ENCODE measurements at regions not wholly inside any gene's neighbourhood (a gene's known extent, or its start where the extent isn't known, plus 50 kb on each side); places are given as distances from the start of the nearest gene placed in this dataset.
A peak's percentile ranks its signal among the peaks of the same experiment; 100 is the strongest.

DNA sequence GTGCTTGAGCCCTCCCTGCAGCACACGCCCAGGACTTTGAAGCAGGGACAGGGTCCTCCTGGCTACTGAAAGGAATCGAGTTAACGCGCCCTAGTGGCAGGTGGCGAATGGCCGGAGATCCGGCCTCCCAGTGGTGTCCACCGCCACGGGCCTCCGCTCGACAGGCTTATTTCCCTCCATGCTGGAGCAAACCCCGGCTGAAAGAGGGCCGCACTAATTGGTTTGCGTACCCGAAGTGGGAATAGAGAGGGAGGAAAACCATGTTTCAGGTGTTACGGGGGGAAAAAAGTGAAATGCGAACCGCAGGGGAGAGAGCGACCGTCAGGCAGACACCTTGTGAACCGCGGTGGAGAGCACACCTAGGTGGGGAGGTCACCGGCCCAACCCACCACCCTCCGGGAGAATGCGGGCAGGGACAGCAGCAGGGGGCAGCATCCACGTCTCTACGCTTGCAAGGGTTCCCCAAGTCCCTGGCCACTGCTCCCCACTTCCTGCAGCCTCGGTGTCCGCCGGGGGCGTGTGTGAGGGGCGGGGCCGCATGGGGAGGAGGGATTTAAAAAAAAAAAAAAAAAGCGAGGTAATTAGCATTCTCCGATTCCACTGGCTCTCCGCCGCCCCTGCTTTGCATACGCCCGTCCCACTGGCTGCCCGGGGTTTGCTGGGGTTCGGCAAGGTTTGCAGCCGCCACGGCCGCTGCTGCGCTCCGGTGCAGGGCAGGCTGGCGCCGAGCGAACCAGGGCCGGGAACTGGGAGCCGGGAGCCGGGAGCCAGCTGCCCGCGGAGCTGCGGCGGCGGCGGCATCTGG, 224.6 kb upstream of the CRY1 start (continued):
- TF ChIP-seq KDM4A (IDR thresholded peaks at IDR 0.05; ENCODE audit: low read depth, low read length, severe bottlenecking) (peak; percentile 81), RFX5 (IDR thresholded peaks at IDR 0.05; ENCODE audit: borderline replicate concordance, low read depth, low read length) (no peak), TAF1 (IDR thresholded peaks at IDR 0.05; ENCODE audit: low read depth, low read length) (peak; percentile 36; the same call in 1 of the 2 replicates), TAF7 (optimal IDR thresholded peaks at IDR 0.05; ENCODE audit: borderline replicate concordance, low read depth, low read length) (no peak), BRCA1 (IDR thresholded peaks at IDR 0.05; ENCODE audit: low read depth, low read length) (no peak), ASH2L (IDR thresholded peaks at IDR 0.05; ENCODE audit: low read length) (no peak), CHD1 (IDR thresholded peaks at IDR 0.05; ENCODE audit: low read depth, low read length) (no peak), RNF2 (IDR thresholded peaks at IDR 0.05; ENCODE audit: borderline replicate concordance, low read depth, low read length, missing control alignments, poor library complexity, severe bottlenecking) (no peak), SP1 (IDR thresholded peaks at IDR 0.05; ENCODE audit: low read depth, low read length) (no peak; the same call in 1 of the 2 replicates), TCF12 (IDR thresholded peaks at IDR 0.05; ENCODE audit: low read depth, low read length) (no peak), YY1 (IDR thresholded peaks at IDR 0.05; ENCODE audit: low read depth, low read length) (no peak), FOSL1 (IDR thresholded peaks at IDR 0.05; ENCODE audit: insufficient read depth, low read depth, low read length) (no peak), HDAC6 (IDR thresholded peaks at IDR 0.05; ENCODE audit: low read depth, low read length) (no peak), EP300 (IDR thresholded peaks at IDR 0.05; ENCODE audit: borderline replicate concordance in 1 of 2, low read depth in 2 of 2, low read length in 2 of 2) (no peak), SRF (IDR thresholded peaks at IDR 0.05; ENCODE audit: low read depth, low read length) (no peak), CTBP2 (IDR thresholded peaks at IDR 0.05; ENCODE audit: borderline replicate concordance, insufficient read depth, insufficient read length, low read length) (no peak), KDM5A (IDR thresholded peaks at IDR 0.05; ENCODE audit: low read length) (no peak), KDM1A (IDR thresholded peaks at IDR 0.05; ENCODE audit: borderline replicate concordance, low read length) (no peak), CBX8 (IDR thresholded peaks at IDR 0.05; ENCODE audit: borderline replicate concordance, low read depth, low read length) (no peak), TEAD4 (IDR thresholded peaks at IDR 0.05; ENCODE audit: low read depth, low read length) (no peak; the same call in 1 of the 2 replicates), GABPA (IDR thresholded peaks at IDR 0.05; ENCODE audit: borderline replicate concordance, insufficient read depth, low read length) (no peak)
- TF ChIP-seq, protein P1, sequence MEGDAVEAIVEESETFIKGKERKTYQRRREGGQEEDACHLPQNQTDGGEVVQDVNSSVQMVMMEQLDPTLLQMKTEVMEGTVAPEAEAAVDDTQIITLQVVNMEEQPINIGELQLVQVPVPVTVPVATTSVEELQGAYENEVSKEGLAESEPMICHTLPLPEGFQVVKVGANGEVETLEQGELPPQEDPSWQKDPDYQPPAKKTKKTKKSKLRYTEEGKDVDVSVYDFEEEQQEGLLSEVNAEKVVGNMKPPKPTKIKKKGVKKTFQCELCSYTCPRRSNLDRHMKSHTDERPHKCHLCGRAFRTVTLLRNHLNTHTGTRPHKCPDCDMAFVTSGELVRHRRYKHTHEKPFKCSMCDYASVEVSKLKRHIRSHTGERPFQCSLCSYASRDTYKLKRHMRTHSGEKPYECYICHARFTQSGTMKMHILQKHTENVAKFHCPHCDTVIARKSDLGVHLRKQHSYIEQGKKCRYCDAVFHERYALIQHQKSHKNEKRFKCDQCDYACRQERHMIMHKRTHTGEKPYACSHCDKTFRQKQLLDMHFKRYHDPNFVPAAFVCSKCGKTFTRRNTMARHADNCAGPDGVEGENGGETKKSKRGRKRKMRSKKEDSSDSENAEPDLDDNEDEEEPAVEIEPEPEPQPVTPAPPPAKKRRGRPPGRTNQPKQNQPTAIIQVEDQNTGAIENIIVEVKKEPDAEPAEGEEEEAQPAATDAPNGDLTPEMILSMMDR (IDR thresholded peaks at IDR 0.05; ENCODE audit: control extremely low read depth in 1 of 3, insufficient read depth in 1 of 3, low read depth in 1 of 3, low read length in 3 of 3) = peak; percentile 48 to 67 (median 66)

All from H1 (cell line).